Activated CD8-positive, alpha-beta T cell treated with anti-CD3 and anti-CD28 coated beads for 36 hours (primary cell): ENCODE measurements at regions not wholly inside any gene's neighbourhood (a gene's known extent, or its start where the extent isn't known, plus 50 kb on each side); places are given as distances from the start of the nearest gene placed in this dataset.

Source experiments
- ATAC-seq: fragments of 200-7000 bp; cut with Tn5 transposase; one replicate; pipeline ENCODE4 v1.10.0; 2021; ENCODE audit warnings: mild to moderate bottlenecking, moderate library complexity
- CTCF ChIA-PET: fragments of 350-600 bp; sonication (Branson Sonifier 250); formaldehyde crosslinking; loops from one replicate; lab custom pipeline; 2021; ENCODE audit warnings: antibody characterized with exemption; lab: Charles Lee
- POLR2A ChIA-PET: fragments of 350-600 bp; sonication (Branson Sonifier 250); formaldehyde crosslinking; loops from one replicate; lab custom pipeline; 2021; ENCODE audit warnings: antibody characterized with exemption; lab: Charles Lee
- DNase-seq: peaks from one replicate; pipeline ENCODE4 v3.0.0-alpha.2; 2020
- H3K27ac Mint-ChIP-seq: one replicate; pipeline ENCODE4 v1.8.0; 2021; ENCODE audit warnings: mild to moderate bottlenecking, mixed read lengths
- H3K27me3 Mint-ChIP-seq: one replicate; pipeline ENCODE4 v1.8.0; 2021; ENCODE audit warnings: mixed read lengths
- H3K36me3 Mint-ChIP-seq: one replicate; pipeline ENCODE4 v1.8.0; 2021; ENCODE audit warnings: low read depth, mixed read lengths
- H3K4me1 Mint-ChIP-seq: one replicate; pipeline ENCODE4 v1.8.0; 2021; ENCODE audit warnings: low read depth, mixed read lengths
- H3K4me3 Mint-ChIP-seq: one replicate; pipeline ENCODE4 v1.8.0; 2021; ENCODE audit warnings: mild to moderate bottlenecking, moderate library complexity, mixed read lengths
- H3K9me3 Mint-ChIP-seq: one replicate; pipeline ENCODE4 v1.8.0; 2021; ENCODE audit warnings: mixed read lengths
- CTCF ChIP-seq: fragments of 200-600 bp; IDR thresholded peaks from one replicate; pipeline ENCODE4 v1.8.0; 2022; ENCODE audit warnings: antibody characterized with exemption, mild to moderate bottlenecking
- intact Hi-C: fragments of 100-400 bp; cut with micrococcal nuclease; formaldehyde crosslinking; loops from one replicate; pipeline ENCODE4 v1.10.0; 2022

GRCh38 chr2:236863729-236864126 lies 222.0 kb upstream of the COPS8 start:
- ATAC-seq (no peak), DNase-seq (no peak)
- no peaks in the 10 kb centered on the region for H3K27me3 Mint-ChIP-seq
- H3K4me1 Mint-ChIP-seq, result no peaks in the 10 kb centered on the region
- H3K36me3 Mint-ChIP-seq, result no peaks in the 10 kb centered on the region
- H3K27ac Mint-ChIP-seq, result no peak overlapping the region
- no peak for TF ChIP-seq CTCF
- ChIA-PET CTCF (no interaction called here), POLR2A (no interaction called here)
- intact Hi-C loops, result no loop called here
- H3K9me3 Mint-ChIP-seq, result no peaks in the 10 kb centered on the region
- H3K4me3 Mint-ChIP-seq, result no peak overlapping the region

GRCh38 chr2:236865052-236865451 lies 220.6 kb upstream of the COPS8 start:
- ATAC-seq (no peak), DNase-seq (no peak)
- no peaks in the 10 kb centered on the region for H3K4me1 Mint-ChIP-seq
- H3K9me3 Mint-ChIP-seq, result no peaks in the 10 kb centered on the region
- no peak overlapping the region for H3K4me3 Mint-ChIP-seq
- no peaks in the 10 kb centered on the region for H3K27me3 Mint-ChIP-seq
- H3K36me3 Mint-ChIP-seq, result no peaks in the 10 kb centered on the region
- ChIA-PET POLR2A (no interaction called here), CTCF (no interaction called here)
- H3K27ac Mint-ChIP-seq, result no peak overlapping the region
- no peak for TF ChIP-seq CTCF
- intact Hi-C loops, result no loop called here

GRCh38 chr2:236866542-236867340 lies 218.9 kb upstream of the COPS8 start:
- Mint-ChIP-seq H3K27ac (no peak overlapping the region), H3K27me3 (no peaks in the 10 kb centered on the region), H3K9me3 (no peaks in the 10 kb centered on the region), H3K4me3 (no peak overlapping the region), H3K4me1 (peaks cover 5% of the 10 kb centered on the region), H3K36me3 (no peaks in the 10 kb centered on the region)
- CTCF ChIA-PET, result no interaction called here
- ATAC-seq (no peak), DNase-seq (no peak)
- POLR2A ChIA-PET, result no interaction called here
- TF ChIP-seq CTCF, result no peak
- intact Hi-C loops, result no loop called here

- Mint-ChIP-seq H3K9me3 (no peaks in the 10 kb centered on the region), H3K27me3 (no peaks in the 10 kb centered on the region), H3K4me3 (no peak overlapping the region), H3K27ac (no peak overlapping the region), H3K36me3 (no peaks in the 10 kb centered on the region), H3K4me1 (peaks cover 6% of the 10 kb centered on the region)
- no peak for TF ChIP-seq CTCF
- ChIA-PET POLR2A (no interaction called here), CTCF (no interaction called here)
- intact Hi-C loops, result no loop called here
- ATAC-seq (no peak), DNase-seq (no peak)
These were observed 218.0 kb upstream of the COPS8 start for GRCh38 chr2:236867441-236868260.

- Mint-ChIP-seq H3K27ac (no peak overlapping the region), H3K4me3 (no peak overlapping the region), H3K36me3 (no peaks in the 10 kb centered on the region), H3K27me3 (no peaks in the 10 kb centered on the region), H3K9me3 (no peaks in the 10 kb centered on the region), H3K4me1 (peaks cover 6% of the 10 kb centered on the region)
- intact Hi-C loops, result no loop called here
- CTCF ChIA-PET, result interaction anchor here (0.7 kb wide), 1 partner anchor 389 kb away, joined by 3 read pairs; no protein-coding TSS in a partner anchor
- ATAC-seq (no peak), DNase-seq (no peak)
- TF ChIP-seq CTCF, result no peak
- POLR2A ChIA-PET, result no interaction called here
These were observed 215.3 kb upstream of the COPS8 start for GRCh38 chr2:236870370-236870769.
